EH (cell line): ENCODE measurements at regions not wholly inside any gene's neighbourhood (a gene's known extent, or its start where the extent isn't known, plus 50 kb on each side); places are given as distances from the start of the nearest gene placed in this dataset.
"Not testable (repeated sequence)": the region's sequence is repeated elsewhere in the genome, so short reads cannot be mapped to it uniquely, and the experiment has no call there.

Experiments used
- DNase-seq: peaks from one replicate; pipeline ENCODE4 v3.0.0-alpha.2; 2015; ENCODE audit warnings: low read depth

- peak; percentile 54 for DNase-seq
Measured at GRCh38 chr15:39419651-39420050, 161.2 kb upstream of the THBS1 start.

- not testable (repeated sequence) for DNase-seq
Measured at GRCh38 chr15:39420123-39420852, 160.6 kb upstream of the THBS1 start.

GRCh38 chr15:39420853-39421192 lies 160.1 kb upstream of the THBS1 start:
- DNase-seq, result not testable (repeated sequence)

GRCh38 chr15:39426552-39427532 lies 154.0 kb upstream of the THBS1 start:
- peak; percentile 81 for DNase-seq

GRCh38 chr15:39427705-39428104 lies 153.2 kb upstream of the THBS1 start:
- no peak for DNase-seq

DNA sequence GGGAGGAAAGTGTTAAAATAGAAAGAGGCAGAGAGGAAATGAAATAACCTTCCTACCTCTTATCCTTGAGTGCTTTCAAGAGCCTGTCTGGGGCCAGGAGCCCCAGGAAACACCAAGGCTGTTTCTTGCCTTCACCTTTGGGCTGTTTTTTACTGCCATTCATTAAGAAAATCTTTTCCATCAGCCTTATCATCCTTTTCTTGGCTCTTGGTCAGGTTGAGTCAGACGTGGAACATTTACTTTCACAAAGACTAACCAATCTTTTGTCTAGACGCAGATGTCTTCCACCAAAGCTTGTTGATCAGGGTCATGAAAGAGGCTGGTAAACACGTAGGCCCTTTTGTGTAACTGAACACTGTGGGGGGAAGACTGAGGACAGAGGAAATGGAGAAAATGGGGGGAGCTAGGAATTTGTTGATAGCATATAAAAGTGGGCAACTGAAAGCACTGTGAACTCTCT lies 151.0 kb upstream of the THBS1 start:
- peak; percentile 92 for DNase-seq

- DNase-seq, result no peak
Measured at GRCh38 chr15:39430389-39430788, 150.5 kb upstream of the THBS1 start.

DNA sequence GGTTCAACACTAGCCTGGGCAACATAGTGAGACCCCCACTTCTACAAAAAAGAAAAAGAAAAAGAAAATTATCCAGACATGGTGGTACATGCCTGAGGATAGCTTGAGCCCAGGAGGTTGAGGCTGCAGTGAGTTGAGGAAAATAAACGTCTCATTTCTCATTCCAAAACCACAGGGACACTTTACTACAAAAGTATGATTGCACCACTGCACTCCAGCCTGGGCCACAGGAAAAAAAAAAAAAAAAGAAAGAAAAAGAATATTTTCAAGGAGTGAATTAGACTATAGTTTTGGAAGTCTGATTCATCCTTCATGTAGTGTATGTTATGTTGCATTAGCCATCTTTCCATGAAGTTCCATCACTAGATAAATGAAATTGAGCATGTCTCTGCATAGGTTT lies 149.5 kb upstream of the THBS1 start:
- DNase-seq, result peak; percentile 66

DNA sequence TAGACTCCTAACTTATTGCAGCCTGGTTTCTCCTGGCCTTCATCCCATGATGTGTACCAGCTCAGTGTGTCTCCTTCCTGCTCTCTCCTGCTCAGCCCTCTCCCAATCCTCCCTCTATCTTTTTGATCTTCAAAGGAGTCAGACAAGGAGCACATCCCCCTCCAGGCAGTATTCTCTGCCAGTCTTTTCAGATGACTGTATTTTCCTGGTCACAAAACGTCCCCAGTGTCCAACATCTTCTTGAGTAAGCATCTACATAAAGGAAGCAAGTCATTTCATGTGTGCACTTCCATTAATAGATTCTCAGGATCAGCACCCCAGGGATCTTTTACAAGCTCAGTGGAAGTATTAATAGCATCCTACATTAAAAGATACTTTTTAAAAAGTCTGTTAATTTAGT lies 148.9 kb upstream of the THBS1 start:
- DNase-seq, result peak; percentile 68

DNA sequence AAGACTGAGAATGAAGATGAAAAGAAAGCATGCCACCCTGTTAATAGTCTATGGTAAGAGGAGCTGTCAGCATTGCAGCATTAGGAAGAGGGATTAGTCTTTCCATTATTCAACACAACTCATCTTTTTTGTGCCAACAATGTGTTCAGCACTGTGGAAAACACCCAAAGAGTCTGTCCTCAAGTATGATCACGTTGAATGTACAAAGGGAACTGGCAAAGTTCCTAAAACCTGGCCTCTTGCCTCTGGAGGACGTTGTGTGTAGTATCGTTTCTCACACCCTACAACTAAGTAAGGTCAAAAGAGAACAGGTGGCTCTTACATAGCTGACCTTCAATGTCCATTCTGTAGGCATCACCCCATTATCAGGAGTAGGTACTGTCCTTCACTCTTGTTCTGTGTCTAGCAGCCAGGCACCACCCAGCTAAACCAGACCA lies 147.9 kb upstream of the THBS1 start:
- no peak for DNase-seq

- DNase-seq, result no peak
Measured at GRCh38 chr15:39433376-39433775, 147.5 kb upstream of the THBS1 start.

DNA sequence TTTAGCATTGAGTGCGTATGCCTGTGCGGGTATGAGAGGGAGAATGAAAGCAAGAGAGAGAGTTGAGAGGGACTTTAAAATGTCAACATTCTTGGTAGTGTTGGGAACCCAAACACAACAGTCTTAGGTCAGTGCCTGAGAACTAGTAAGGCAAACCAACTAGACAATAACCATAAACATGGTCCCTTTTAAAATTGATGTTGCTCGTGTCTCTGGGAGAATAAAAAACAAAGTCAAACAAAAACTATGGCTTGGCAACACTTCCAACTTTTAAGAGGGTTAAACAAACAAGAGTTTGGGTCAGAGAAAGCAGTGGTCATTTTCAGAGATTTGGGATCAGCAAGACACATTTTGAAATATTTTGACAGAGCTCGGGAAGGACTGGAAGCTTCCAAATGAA lies 146.7 kb upstream of the THBS1 start:
- peak; percentile 48 for DNase-seq

DNA sequence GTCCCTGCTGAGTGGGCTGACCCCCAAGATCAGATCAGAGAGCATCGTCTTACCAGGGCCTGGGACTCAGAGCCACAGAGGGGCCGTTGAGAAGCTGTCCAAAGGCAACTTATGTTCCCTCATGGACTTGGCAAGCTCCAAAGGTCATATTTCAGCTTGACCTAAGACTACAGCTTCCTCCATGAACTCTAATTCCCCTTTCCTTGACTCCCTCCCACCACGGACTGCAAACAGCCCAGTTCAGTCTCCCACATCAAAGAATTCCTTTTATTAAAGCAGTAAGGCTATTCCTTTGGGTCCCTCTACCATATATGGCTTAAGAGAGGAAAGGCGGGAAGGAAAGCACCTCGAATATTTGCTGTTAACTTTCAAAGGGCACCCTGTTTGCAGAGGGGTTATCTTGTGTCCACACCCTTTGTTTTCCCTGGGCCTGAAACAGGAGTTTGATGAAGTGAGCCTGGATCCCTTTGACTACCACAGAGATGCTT lies 146.1 kb upstream of the THBS1 start:
- no peak for DNase-seq

DNA sequence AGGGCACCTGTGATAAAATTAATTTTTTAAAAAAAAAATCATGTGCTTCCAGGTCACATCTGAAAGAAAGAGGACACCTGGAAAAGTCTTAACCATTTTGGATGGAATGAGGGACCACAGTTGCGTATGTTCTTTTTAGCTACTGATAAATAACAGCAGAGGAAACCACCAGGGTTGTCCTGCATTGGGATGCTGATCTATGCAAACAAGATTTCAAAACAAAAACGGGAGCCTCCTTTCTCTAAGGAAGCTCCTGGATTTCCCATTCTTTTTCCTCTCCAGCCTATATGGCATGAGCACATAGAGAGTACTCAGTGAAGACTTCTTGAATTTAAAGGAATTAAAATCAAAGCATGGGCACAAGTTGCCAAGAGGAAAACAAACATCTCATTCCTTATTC lies 145.6 kb upstream of the THBS1 start:
- no peak for DNase-seq

DNA sequence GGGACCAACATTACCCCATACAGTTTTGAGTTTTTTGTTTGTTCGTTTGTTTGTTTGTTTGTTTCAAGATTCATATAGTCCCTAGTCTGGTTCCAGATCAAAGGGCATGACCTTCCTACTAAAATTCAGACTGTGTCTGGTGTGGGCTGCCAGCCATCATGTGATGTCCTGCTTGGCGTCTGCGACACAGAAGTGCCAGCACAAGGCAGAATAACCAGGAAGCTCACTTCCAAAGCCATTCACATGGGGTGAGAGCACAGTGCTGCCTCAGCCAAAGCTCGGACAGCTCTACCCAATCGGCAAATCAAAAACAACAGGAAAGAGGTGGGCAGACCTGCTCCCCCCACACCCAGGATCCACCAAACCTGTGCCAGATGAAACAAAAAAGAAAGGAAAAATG lies 142.6 kb upstream of the THBS1 start:
- no peak for DNase-seq

DNA sequence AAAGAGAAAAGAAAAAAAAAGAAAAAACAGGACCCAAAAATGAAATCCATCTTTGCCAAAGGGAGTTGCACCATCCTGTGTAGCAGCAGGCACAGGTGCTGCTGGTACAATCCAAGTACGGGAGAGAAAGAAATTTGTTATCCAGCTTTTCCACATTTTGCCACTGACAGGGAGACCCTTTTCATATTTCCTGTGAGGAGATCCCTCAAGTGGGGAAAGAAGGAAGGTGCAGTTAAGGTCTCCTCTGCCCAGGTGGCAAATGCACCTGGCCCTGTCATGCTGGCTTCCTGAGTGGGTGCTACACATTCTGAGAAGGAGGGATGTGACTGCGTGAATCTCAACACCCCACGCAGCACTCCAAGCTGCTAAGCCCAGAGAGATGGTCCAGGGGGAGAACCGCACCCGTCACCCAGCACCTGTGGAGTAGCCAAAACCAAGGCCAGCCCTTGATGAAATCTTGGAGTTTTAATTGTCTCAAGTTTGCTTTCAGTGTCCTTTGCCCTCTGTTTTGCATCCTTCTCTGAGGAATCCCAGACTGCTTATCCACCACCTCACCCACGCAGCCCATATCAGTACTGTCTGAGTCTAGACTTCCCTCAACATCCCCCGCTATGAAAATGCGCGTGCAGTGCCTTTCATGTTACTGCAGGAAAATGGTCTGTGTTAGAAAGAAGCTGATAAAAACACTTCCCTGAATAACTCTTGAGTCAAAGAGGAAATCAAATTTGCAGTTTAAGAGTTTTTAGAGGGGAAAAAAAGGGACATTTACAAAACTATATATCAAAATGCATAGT lies 141.9 kb upstream of the THBS1 start:
- no peak for DNase-seq

- peak; percentile 53 for DNase-seq
Measured at GRCh38 chr15:39442898-39443297, 138.0 kb upstream of the THBS1 start.

DNA sequence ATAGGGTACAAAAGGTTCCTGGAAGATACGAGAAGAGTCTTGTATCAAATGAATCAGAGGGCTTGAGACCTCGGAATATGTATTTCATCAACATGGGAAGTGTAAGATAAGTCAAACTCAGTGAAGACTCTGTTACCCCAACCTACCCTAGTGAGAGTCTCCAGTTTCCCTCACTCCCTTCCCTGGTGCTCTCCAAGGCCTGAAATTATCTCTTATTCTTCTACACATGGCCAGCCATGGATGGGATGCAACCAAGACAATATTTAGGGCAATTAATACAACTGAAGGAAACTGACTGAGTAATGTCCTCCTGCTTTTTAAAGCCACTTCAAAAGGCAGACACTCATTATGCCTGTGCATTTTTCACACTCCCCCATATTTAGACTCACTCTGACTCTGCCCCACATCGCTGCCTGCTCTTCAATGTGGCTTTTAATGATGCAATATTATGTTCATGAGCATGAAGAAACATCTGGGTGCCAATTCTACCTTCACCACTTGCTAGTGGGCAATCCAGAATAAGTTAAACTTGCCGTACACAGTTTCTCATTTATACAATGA lies 137.1 kb upstream of the THBS1 start:
- no peak for DNase-seq

GRCh38 chr15:39444735-39445470 lies 136.0 kb upstream of the THBS1 start:
- peak; percentile 60 for DNase-seq

- DNase-seq, result no peak
Measured at GRCh38 chr15:39445931-39446330, 134.9 kb upstream of the THBS1 start.

- DNase-seq, result no peak
Measured at GRCh38 chr15:39447346-39447745, 133.5 kb upstream of the THBS1 start.
